GM21786 (cell line): ENCODE measurements at regions not wholly inside any gene's neighbourhood (a gene's known extent, or its start where the extent isn't known, plus 50 kb on each side); places are given as distances from the start of the nearest gene placed in this dataset.

Experiments
- ATAC-seq: cut with Tn5 transposase; IDR thresholded peaks from one replicate; pipeline ENCODE4 v1.9.1; 2021; ENCODE audit not compliant: unreplicated experiment

- no peak for ATAC-seq
Measured at GRCh38 chr16:65222536-65222935, 100.7 kb upstream of the CDH11 start.

- ATAC-seq, result no peak
Measured at GRCh38 chr16:65222049-65222448, 100.2 kb upstream of the CDH11 start.

GRCh38 chr16:65219786-65220185 is 97.9 kb upstream of the CDH11 start:
- ATAC-seq, result no peak

- no peak for ATAC-seq
Measured at GRCh38 chr16:65218348-65218747, 96.5 kb upstream of the CDH11 start.

- no peak for ATAC-seq
Measured at GRCh38 chr16:65213866-65214595, 92.2 kb upstream of the CDH11 start.

- ATAC-seq, result no peak
Measured at GRCh38 chr16:65212791-65213190, 90.9 kb upstream of the CDH11 start.

- ATAC-seq, result no peak
Measured at GRCh38 chr16:65212240-65212639, 90.4 kb upstream of the CDH11 start.

DNA sequence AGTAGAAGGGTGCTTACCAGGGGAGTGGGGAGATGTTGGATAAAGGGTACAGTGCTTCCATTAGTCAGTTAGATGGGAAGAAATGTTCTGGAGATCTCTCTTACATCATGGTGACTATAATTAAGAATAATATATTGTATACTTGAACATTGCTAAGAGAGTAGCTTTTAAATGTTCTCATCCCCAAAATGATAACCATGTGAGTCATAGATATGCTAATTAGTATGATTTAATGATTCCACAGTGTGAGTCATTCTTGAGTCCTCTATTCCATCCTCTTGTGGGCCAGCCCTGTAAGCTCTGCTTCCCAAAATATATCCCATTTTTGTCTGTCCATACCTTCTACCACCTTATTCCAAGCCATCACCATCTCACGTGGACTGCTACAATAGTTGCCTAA is 80.6 kb upstream of the CDH11 start:
- ATAC-seq, result no peak

GRCh38 chr16:65201511-65201910 is 79.6 kb upstream of the CDH11 start:
- ATAC-seq, result no peak

- ATAC-seq, result no peak
Measured at GRCh38 chr16:65200857-65201256, 79.0 kb upstream of the CDH11 start.

DNA sequence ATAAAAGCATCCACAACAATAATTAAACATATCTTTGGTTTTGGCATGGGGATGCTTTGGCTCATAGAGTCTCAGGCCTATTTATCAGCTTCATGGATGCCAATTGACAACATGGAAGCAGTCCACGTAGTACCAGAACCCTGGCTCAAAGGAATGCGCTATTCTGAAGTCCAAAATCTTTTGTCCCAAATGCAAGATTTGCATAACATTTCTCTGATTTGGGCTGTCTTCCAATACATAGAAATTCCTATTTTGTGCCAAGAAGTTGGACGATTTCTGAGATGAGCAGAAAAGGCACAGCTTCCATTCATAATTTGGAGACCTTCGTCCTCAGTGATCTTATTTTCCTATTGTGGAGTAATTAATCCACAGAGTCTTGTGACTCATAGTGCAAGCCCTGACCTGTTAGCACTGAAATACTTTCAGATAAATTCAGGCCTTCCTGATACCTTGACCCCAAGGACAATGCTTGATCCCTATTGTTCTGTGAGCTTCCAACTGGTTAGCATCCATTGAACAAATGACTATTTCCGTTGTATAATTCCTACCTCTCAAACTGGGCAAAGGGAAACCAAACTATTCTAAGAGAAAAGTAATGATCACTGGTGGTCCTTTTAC is 78.4 kb upstream of the CDH11 start:
- ATAC-seq, result no peak

DNA sequence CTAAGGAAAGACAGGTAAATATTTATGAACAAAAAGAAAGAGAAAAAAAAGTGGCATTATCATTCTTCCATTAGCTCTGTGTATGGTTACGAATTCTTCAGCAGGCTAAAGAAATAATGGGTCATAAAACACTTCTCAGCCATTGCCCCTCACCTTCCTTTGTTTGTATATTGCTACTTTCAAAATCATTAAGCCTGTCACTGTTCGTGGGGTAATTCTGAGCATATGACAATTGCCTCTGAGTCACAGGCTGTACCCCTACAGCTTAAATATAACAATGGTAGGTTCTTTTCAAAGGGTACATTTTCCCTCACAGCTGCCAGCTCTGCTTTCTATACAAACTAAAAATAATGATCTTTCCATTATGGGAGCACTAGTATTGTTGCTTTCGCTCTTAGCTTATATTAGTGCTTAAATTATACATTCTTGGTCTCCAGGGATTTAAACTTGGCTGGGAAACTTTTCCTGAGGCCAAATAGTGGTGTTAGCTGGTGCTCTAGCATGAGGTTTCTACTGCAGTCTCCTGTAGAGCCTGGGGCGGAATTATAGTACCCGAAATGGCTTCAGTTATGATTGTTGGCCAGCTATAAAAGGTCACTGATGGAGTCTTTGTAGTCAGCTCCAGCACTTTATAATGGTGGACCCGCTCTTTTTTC is 74.7 kb upstream of the CDH11 start:
- no peak for ATAC-seq

DNA sequence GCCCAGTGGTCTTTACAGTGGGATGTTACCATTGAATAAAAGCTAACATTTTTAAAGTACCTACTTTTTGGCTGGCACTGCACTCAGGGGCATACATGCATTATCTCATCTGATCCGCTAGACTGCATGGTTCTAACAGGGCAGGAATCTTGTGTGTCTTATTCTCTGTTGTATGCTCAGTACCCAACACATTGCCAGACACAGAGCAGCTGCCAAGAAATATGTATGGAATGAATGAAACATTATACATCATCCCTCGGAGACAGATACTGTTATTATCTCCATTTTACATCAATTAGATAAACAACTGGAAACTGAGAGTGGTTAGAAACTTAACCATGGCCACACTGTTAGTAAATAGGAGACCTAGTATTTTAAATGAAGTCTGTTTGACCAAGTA is 74.1 kb upstream of the CDH11 start:
- no peak for ATAC-seq

DNA sequence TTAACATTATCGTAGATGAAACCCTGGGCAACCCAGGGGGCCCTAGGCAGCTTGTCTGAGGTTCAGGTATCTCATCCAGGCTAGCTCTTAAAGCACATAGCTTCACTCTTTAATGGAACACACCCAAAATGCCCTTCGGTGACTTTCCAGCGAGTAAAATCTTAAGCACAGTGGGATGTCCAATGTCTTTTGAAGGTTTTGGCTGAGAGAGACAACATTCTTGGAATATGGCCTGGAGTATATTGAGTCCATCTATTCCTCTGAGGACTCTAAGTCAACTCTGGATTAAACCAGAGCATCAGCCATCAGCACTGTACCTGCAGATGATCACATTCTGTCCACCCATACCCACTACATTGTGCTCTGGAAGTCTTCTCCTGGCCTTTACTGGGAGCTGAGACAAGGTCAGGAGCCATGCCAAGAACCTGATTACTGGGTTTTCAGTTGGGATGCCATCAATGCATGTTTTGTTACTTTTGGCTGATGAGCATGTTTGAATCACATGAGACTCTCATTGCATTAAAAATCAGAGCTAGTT is 63.4 kb upstream of the CDH11 start:
- ATAC-seq, result no peak

DNA sequence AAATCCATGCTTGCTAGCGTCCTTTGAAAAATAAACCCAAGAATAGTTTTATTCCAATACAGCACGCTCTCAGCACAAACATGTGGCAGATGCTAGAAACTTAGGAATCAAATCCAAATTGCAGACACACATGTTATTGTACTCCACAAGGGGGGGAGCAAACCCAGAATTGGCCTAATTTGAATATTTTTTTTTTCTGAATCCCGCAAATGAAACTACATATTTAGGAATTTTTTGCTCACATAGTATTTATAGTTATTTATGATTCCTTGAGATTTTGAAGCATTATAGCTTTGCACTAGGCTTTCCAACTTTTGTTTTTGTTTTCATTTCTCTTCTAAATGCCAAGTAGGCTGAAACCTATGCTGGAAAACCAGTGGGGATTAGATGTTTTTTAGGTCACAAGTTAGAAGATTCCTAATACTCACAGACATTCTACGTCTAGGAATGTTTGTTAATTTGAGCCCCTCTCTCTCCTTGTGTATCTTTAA is 59.3 kb upstream of the CDH11 start:
- no peak for ATAC-seq

DNA sequence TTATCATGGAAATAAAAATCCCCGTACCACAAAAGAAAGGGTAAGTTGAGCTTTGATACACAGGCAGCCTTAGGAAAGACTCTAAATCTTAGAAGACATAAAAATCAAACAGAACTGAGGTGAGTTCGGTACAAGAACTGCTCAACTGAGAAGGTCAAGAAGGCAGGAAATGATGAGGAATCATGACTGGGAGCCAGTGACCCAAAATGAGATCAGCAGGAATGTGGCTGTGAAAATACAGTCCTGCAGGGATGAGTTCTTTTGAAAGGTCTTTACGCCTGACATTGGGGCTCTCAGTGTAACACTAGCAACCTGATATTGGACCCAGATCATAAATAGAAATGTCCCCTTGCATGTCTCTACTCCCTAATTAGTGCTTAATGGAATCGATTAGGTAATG is 56.3 kb upstream of the CDH11 start:
- ATAC-seq, result no peak

GRCh38 chr16:65176603-65177002 is 54.7 kb upstream of the CDH11 start:
- ATAC-seq, result no peak

GRCh38 chr16:65172356-65172755 is 50.5 kb upstream of the CDH11 start:
- no peak for ATAC-seq
